Jurkat, Clone E6-1 (cell line): ENCODE measurements at regions not wholly inside any gene's neighbourhood (a gene's known extent, or its start where the extent isn't known, plus 50 kb on each side); places are given as distances from the start of the nearest gene placed in this dataset.

ENCODE experiments used
- DNase-seq: peaks from one replicate; pipeline ENCODE4 v3.0.0-alpha.2; 2011; ENCODE audit warnings: low read depth, low spot score
- H3K4me3 ChIP-seq: 2 replicates; pipeline ENCODE4 v1.5.1; 2011; ENCODE audit warnings: mild to moderate bottlenecking, low read length, control low read depth, moderate library complexity

DNA sequence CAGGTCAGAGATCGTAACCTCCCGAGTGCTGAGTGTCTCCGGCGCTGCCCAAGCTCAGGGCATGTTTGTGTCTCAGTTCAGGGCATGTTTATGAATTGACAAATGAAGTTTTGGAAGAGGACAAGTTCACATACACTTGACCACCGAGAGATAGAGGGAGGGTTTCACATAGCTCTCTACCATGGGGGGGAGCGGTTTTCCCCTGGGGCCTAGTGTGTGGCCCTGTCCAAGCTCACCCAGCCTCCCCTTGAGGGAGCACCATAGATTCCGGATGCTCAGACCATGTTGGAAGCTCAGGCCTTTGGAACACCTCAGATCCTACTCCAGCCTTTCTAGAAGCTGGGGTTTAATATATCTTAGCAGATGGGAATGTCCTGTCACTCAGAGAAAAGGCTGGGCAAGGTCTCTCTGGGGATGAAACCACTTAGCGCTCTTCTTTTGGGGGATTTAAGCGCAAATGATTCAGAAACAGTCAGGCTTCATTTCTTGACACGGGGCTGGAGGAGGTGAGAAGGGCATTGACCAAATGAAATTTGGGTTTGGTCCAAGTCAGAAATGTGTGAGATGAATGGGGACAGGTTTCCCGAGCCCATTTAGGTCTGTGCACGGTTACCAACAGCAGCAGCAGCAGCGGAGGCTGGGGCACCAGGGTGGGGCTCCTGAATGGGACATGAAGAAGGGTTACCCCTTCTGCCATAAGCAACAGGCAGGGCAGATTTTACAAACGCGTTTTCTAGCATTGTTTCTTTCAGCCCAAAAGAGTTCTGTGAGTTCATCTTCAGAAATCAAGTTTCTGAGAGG is 96.6 kb downstream of the METRNL start:
- no peak overlapping the region for H3K4me3 ChIP-seq
- no peak for DNase-seq

DNA sequence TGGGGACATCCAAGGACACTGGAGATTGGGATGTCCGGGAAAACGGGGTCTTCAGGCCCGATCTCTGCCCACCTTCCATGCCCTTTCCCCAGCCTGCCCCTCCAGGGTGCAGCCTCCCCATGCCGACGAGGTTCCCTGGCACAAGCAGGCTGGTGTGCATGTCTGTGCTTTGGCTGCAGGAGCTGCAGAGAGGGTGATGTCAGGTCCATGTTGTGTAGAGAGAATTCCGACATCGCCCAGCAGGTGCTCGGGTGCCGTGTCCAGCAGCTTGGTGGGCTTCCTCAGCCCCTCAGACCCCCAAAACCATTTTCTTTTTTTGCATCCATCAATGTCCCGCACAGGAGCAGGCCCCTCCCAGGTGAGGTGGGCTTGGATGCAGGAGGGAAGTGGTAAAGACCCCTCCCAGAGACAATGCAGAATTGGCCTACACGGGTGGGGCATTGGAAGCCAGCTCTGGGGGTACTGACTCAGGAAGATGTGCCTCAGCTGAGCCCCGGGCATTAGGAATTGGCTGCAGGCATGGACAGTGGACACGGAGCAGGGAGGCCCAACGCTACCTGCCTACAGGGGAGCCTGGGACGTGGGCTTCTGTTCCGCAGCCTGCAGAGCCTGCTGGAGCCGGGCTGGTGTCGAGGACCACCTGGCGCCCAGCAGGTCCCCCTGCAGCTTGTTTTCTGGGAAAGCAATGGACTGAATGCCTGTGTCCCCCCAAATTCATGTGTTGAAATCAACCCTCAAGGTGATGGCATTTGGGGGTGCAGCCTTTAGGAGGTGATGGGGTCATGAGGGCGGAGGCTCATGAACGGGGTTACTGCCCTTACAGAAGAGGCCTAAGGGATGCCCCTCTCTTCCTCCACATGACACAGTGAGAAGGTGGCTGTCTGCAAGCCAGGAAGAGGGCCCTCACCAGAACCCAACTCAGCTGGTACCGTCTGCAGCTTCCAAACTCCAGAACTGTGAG is 97.5 kb downstream of the METRNL start:
- no peak for DNase-seq
- no peak overlapping the region for H3K4me3 ChIP-seq

DNA sequence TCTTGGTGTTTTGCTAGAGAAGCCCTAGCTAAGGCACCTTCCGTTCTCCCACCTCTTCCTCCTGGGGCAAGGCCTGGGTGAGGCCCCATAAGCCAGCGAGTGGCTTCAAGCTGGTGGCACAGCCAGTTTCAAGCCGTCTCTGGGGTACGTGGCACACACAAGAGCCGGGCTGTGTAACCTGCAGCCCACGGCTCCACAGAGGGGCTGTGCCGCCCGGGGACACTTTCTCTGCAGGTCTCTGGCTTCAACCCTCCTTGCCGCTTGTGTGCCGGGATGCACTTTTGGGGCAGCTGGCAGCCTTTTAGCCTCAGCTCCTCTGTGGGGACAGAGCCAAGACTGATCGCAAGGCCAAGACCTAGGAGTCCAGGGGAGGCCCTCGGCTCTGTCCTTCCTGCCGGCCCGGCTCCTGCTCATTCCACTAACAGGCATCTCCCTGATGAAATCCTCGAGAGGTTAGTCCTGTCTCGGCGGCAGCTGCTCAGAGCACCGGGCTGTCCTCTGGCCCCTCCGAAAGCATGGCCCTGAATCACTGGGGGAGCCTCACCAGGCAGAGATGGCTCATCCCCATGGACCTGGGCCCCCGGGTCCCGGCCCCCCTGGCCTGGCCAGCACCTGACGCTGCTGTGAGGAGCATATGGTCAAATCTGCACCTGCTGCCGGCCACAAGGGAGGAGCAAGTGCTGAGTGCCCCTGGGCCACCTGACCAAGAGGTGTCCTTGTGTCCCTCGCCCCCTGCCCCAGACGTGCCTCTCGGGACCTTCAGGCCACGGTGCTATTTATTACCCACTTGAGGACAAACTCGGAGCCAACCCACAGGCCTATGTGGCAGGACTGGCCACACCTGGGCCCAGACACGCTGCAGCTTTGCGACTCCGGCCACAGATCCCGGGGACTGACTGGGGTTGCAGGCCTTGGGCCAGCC is 98.5 kb downstream of the METRNL start:
- DNase-seq: no peak
- H3K4me3 ChIP-seq: no peak overlapping the region

DNA sequence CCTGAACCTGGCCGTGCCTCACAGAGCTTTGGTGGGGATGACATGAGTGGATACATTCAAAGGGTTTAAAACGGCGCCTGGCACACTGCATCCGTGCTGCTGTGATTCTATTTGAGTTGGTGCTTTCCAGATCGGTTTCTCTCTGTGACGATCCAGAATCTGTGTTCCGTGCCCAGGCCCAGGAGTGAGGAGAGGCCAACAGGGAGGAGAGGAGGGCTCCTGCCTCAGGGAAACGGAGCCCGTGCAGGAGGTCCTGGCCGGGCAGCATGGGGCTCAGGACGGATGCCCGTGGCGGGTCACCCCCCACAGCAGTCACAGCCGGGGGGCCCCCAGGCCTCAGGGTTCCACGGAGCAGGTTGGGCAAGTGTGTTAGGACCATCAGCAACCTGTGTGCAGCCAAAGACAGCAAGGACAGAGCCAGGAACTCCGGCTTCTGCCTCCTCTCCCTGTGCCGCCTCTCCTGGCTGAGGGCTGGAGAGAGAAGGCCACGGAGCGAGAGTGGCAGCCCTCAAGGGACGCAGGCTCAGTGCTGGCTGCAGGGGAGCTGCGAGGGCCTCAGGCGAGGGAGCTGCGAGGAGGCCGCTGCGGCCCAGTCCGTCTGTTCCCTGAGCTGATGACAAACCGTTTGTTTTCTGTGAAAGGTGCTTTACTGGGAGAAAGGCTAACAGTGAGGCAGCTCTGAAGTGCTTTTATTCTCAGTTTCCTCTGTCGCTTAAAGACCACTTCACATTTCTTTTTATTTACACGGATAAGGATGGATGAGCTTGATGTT is 99.3 kb downstream of the METRNL start:
- H3K4me3 ChIP-seq: no peak overlapping the region
- no peak for DNase-seq

DNA sequence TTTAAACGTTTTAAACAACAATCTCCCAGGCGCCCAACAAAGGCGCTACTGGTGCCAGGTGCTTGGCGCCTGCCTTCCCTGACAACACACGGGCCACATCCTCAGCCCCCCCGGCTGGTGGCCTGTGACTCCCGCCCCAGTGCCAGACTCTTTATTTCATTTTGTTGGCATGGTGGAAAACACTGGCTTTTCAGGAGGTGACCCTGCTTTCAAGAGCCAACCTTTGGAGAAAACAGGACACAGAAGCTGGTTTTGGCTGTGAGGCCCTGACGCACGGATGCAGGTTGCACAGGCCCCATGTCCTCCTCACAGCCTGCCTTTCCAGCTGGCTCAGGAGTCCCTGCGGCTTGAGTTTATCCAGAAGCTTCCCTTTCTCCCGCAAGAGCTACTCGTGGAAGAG is 100.0 kb downstream of the METRNL start:
- DNase-seq: no peak
- H3K4me3 ChIP-seq: no peak overlapping the region

DNA sequence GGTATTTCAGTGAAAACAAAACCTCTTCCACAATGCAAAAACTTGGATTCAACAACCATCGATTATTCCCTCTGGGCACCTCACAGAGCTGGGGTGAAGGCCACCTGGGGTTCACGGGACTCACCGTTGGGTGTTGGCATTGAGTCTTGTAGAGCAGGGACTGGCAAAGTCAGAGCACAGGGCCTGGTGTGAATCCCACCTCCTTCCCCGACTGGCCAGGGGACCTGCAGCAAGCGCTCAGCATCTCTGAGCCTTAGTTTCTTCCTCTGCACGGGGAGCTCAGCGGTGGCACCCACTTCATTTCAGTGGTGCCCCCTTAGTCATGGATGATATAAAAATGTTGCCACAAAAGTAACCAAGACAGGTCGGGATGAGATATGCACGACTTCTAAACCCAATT is 100.4 kb downstream of the METRNL start:
- DNase-seq: no peak
- no peak overlapping the region for H3K4me3 ChIP-seq

DNA sequence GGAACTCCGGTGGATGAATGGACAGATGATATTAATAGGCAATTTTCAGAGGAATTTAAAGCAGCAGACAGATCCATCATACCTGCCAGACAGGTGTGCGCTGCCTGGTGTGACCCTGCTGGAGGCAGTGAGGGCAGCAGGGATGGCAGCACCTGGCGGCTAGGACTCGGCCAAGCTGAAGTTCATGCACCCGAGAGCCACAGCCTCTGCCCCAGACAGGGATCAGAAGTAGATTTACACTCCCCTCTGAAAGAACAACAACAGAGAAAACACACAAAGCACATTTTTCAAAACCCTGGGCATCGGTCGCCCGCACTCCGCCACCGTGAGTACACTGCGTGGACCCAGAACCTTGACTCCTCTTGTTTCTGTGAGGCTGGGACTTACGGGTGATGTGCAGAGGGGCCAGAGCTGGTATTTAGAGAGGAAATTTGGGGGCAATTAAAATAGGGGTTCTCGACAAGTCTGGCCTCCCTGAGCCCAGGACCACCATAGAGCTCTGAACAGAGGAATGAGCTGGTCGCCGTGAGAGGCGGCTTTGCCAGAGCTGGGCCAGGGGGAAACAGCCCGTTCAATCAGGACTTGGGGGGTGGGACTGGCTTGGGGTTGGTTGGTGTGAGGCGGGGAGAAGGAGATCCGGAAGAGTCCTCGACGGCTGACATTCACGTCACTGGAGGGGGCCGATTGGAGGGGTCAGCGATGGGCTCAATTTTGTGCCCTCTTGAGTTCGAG is 101.0 kb downstream of the METRNL start:
- DNase-seq: no peak
- H3K4me3 ChIP-seq: no peak overlapping the region

DNA sequence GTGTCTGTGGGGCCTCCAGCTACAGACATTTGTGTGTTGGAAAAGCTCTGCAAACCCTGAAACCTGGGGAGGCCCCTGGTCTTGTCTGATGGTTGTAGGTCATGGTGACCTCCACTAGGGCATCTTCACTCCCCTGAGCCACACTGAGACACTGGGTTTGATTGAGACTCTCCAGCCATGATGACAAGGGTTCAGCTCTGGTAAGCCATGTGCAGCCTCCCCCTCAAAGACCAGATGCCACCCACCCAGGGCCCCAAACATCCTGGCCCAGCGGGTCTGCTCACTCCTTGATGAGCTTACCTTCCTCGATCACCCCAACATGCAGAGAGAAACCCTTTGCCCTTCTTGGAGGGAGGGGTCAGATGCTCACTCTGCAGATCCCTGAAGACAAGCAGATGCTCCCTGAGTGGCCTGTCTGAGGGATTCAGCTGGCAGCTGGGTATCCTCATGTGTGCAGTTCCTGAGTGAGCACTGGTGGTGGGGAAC is 101.6 kb downstream of the METRNL start:
- no peak overlapping the region for H3K4me3 ChIP-seq
- DNase-seq: no peak

DNA sequence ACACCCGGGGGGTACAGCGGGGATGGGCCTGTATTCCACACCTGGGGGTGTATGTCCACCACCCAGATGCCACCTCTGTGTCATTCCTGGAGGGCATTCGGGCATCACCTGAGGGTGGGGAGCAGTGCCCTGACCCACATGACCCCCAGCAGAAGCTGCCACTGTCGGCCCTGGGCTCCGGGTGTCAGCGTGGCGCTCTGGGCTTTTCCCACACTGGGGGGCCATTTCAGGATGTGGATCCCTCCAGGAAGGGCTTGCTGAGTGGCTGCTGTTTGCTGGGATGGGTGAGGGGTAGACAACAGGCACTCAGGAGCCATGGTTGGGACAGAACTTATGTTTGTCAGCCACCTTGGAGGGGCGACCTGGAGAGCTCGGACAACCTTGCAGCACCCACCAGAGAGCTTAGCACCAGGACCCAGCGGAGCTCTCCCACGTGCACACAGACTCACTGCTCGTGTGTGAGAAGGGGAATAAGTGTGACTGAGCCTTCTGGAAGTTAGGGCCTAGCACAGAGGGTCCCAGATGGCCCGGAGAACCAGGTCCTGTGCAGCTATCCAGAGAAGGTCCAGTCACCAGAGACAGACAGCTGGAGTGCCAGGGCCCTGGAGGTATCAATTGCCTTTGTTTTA is 102.7 kb downstream of the METRNL start:
- DNase-seq: no peak
- no peak overlapping the region for H3K4me3 ChIP-seq

DNA sequence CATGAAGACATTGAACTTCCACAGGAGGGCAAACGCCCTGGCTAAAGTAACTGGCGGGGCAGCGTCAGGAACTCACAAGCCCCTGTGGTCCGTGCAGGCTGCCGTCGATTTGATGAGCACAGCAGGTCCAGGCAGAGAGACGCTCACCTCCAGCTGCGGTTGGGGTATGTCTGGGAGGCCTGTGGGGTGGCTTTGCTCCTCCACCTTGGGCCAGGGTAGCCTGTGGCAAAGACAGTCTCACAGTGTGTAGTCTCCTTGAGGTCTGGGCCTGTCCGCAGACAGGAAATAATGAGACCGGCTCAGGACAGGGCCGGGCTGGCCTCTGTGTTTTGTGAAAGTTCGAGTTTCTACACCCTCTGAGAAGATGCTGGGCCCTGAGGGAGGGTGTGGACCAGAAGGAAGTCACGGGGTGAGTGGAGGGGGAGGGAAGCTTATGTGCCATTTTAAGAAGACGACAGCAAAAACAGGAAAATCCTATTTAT is 103.3 kb downstream of the METRNL start:
- no peak overlapping the region for H3K4me3 ChIP-seq
- DNase-seq: no peak

DNA sequence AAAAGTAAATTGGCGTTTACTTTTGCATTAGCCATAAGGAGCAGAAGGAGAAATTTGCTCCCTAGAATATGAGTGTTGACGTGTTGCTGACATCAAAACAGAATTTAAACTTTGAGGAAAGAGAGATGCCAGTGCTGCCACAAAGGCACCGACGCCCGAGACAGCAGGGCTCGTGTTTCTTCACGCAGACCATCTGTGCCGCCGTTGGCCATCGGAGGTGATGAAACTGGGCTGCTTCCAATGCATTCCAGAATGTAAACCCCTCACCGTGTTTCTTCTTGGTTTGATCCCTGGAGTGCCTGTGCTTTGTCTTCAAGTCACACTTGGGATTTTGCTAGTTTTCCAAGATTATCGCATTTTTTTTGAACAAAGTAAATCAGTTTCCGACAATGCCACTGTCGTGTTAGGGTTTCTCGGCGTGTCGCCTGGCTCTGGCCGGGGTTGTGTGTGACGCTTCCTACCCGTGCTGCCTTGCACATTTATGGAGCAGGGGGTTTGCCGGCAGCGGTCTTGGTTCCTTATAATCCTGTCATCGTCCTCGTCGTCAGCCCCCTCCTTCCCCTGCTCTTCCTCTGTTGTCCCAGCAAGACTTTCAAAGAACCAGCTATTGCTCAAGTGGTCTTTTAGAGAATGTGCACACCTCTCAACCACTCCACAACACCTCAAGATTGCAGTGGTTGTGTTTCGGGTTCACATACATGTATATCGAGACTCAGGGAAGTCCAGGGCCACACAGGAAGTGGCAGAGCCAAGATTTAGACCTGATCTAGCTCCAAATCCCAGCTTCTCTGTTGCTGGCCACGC is 103.9 kb downstream of the METRNL start:
- no peak for DNase-seq
- H3K4me3 ChIP-seq: no peak overlapping the region

DNA sequence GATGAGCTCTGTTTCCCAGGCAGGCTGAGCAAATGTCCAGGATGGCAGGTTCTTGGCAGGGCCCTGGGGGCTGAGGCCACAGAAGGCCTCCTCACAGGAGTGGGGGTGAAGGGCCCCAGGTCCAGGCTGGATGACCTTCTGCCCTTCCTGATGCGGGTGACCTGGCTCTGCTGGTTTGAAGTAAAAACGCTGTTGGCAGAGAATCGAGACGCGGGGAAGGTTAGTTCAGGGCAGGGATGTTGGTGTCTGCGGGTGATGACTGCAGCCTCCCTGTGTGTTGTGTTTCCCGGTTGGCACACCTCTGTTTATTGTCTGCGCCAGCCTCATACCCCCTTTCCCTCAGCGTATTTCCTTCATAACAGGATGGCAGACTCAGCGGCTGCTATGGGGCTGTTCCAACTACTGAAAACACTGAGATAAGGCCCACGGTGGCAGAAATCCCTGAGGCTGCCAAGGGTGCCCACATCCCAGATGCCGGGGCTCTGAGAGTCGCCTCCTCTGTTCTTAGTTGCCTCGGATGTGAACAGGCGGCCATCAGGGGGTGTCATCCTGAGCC is 104.6 kb downstream of the METRNL start:
- DNase-seq: no peak
- H3K4me3 ChIP-seq: no peak overlapping the region

DNA sequence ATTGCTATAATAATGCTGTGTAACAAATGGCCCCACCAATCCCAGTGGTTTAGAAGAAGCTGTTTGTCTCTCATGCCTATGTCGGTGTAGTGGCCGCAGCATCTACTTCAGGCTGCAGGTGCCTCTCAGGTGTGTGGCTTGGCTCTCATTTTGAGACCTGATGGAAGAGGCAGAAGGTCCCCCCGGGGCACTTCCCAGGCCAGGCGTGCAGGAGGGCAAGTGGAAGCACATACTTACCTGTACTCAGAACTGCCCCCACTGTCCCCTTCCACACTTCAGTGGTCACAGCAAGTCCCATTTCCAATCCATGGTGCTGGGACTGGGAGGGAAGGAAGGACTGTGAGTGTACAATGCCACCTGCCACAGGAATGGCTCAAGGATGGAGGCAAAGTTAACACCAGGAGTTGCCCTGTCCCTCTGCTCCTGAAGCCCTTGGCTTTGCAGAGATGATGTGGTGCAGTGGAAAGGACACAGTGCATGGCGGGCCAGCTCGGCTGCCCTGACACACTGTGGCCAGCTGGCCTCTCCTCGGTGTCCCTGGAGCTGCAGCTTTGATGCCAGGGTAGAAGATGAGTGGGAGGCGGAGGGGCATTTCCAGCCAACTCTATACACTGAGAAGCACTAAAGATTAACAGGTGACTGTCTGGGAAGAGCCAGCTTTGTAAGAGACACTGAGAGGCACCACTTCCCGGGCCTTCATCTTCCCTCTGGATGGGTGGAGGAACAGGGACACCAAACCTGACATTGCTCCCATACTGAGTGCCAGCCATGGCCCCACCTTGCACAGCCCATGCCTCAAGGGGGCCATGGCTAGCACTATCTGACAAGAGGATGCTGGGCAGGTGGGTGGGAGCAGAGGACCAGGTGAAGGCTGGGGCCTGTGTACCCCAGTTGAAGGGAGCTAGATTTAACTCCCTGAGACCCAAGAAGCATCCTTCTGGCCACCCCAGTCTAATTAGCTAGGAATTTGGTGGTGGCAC is 105.9 kb downstream of the METRNL start:
- DNase-seq: no peak
- no peak overlapping the region for H3K4me3 ChIP-seq

DNA sequence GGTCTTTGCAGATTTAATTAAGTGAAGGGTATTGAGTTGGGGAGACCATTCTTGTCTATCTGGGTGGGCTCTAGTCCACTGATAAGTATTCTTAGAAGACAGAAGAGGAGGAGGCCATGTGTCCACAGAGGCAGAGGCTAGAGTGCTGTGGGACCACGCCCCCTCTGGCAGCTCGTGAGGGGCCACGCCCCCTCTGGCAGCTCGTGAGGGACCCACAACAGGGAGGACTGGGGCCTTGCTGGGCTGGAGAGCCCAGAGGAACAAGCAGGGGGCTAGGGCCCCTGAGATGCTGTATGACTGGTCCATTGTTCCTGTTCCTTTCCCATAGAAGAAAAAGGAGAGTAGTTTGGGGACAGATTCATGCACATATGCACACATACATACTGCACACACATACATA is 106.8 kb downstream of the METRNL start:
- no peak for DNase-seq

DNA sequence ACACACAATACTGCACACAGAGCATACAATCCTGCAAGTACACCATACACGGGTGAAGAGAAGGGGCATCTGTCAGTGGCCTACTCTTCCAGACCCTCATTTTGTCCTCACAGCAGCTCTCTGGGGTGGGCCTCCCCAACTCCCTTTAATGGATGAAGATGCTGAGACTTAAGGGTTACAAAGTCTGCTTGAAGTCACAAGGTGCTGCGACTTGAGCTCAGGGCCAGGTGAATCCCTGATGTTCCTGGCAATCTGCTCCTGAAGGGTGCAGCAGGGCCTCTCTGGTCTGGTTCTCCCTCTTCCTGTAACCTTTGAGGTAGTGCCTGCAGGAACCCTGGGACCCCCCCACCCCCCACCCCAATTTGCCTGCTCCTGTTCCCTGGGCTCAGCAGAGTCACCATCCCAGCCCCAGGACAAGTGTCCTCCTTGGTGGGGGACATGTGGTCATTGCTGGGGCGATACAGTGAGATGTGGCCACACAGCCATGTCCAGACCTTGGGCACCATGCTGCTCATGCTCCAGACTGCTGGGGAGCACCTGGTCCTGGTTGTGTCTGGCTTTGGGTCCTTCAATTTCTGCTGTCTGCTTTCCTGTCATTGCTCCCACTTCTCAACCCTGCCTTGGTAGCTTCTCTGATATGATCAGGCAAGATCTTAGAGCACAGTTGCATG is 107.5 kb downstream of the METRNL start:
- DNase-seq: no peak
- no peak overlapping the region for H3K4me3 ChIP-seq

More for the DNA sequence above, 106.8 kb downstream of the METRNL start:
- no peak overlapping the region for H3K4me3 ChIP-seq
